Activated B cell treated with CpG ODN at 0.5 μM for 24 hours (primary cell): ENCODE measurements at regions not wholly inside any gene's neighbourhood (a gene's known extent, or its start where the extent isn't known, plus 50 kb on each side); places are given as distances from the start of the nearest gene placed in this dataset.

Experiments
- ATAC-seq: fragments of 200-7000 bp; cut with Tn5 transposase; one replicate; pipeline ENCODE4 v1.10.0; 2021; ENCODE audit warnings: low read depth, mild to moderate bottlenecking, moderate library complexity
- CTCF ChIA-PET: fragments of 350-600 bp; sonication (Branson Sonifier 250); formaldehyde crosslinking; loops from one replicate; lab custom pipeline; 2021; ENCODE audit warnings: antibody characterized with exemption; lab: Charles Lee
- POLR2A ChIA-PET: fragments of 350-600 bp; sonication (Branson Sonifier 250); formaldehyde crosslinking; loops from one replicate; lab custom pipeline; 2021; ENCODE audit warnings: antibody characterized with exemption; lab: Charles Lee
- DNase-seq: peaks from one replicate; pipeline ENCODE4 v3.0.0; 2022
- H3K27ac Mint-ChIP-seq: one replicate; pipeline ENCODE4 v1.8.0; 2020; ENCODE audit warnings: mixed read lengths
- H3K27me3 Mint-ChIP-seq: one replicate; pipeline ENCODE4 v1.8.0; 2021; ENCODE audit warnings: mixed read lengths
- H3K36me3 Mint-ChIP-seq: one replicate; pipeline ENCODE4 v1.8.0; 2021; ENCODE audit warnings: low read depth, mixed read lengths
- H3K4me1 Mint-ChIP-seq: one replicate; pipeline ENCODE4 v1.8.0; 2021; ENCODE audit warnings: mixed read lengths
- H3K4me3 Mint-ChIP-seq: one replicate; pipeline ENCODE4 v1.8.0; 2020; ENCODE audit warnings: mild to moderate bottlenecking, mixed read lengths
- H3K9me3 Mint-ChIP-seq: one replicate; pipeline ENCODE4 v1.8.0; 2020; ENCODE audit warnings: mixed read lengths
- CTCF ChIP-seq: fragments of 200-600 bp; IDR thresholded peaks from one replicate; pipeline ENCODE4 v1.8.0; 2022; ENCODE audit warnings: antibody characterized with exemption, mild to moderate bottlenecking
- intact Hi-C: fragments of 100-400 bp; cut with micrococcal nuclease; formaldehyde crosslinking; loops from one replicate; pipeline ENCODE4 v1.15.1; 2024

DNA sequence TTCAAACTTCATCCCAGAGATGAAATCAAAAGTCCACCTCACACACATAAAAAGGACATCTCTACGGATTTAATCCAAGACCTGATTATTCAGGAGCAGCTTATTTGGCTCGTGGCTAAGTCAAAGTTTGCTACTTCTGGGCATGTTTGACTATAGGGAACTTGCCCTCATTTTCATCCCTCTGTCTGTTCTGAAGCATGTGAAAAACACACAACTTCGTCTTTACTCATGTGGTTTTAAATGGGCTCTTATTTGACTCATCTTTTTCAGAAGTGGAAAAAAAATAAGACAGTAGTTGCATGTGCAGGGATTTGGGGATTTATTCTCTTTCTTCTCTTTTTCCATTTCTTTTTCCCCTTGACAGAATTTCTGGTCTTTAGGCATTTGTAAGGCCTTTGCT is 295.9 kb downstream of the TFEC start:
- POLR2A ChIA-PET: no interaction called here
- no peak for DNase-seq
- H3K9me3 Mint-ChIP-seq: no peaks in the 10 kb centered on the region
- no peaks in the 10 kb centered on the region for H3K36me3 Mint-ChIP-seq
- no peak for TF ChIP-seq CTCF
- H3K27me3 Mint-ChIP-seq: no peaks in the 10 kb centered on the region
- ATAC-seq: no peak
- CTCF ChIA-PET: no interaction called here
- no peak overlapping the region for H3K4me3 Mint-ChIP-seq
- H3K4me1 Mint-ChIP-seq: no peaks in the 10 kb centered on the region
- intact Hi-C loops: no loop called here
- no peak overlapping the region for H3K27ac Mint-ChIP-seq

DNA sequence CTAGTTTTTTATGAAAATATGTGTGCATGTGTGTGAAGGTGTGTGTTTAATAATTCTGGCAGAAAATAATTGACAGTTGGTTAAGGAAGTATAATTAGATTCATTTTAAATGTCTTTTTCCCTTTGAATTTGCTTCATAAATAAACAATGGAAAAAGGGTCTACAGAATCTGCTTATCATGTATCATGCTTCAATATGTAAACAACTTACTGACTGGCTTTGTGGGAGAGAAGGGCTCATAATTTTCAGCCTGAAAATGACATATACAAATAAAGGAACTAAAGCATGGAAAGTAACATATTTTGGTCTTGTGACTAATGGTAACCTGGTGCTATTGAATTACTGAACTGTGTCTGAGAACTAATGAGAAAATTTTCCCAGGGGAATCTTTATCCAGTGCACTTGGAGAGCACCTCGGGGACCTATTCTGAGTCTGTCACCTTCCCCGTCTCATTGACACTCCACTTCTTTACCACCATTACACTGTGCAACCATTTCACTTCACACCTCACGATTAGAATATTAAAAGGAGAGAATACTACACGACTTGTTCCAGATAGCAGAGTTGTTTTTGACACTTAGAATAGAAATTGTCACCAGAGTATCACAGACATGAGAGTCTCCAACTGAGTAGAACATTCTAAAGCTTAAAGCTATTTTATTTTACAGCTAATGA is 298.6 kb downstream of the TFEC start:
- TF ChIP-seq CTCF: no peak
- H3K27ac Mint-ChIP-seq: no peak overlapping the region
- intact Hi-C loops: no loop called here
- POLR2A ChIA-PET: no interaction called here
- peaks cover 2% of the 10 kb centered on the region for H3K27me3 Mint-ChIP-seq
- H3K4me3 Mint-ChIP-seq: no peak overlapping the region
- CTCF ChIA-PET: no interaction called here
- H3K4me1 Mint-ChIP-seq: no peaks in the 10 kb centered on the region
- no peaks in the 10 kb centered on the region for H3K9me3 Mint-ChIP-seq
- ATAC-seq (no peak), DNase-seq (no peak)
- H3K36me3 Mint-ChIP-seq: no peaks in the 10 kb centered on the region

GRCh38 chr7:115728518-115728917 is 302.0 kb downstream of the TFEC start:
- no peaks in the 10 kb centered on the region for H3K9me3 Mint-ChIP-seq
- no peak overlapping the region for H3K4me3 Mint-ChIP-seq
- intact Hi-C loops: no loop called here
- DNase-seq (no peak), ATAC-seq (no peak)
- H3K36me3 Mint-ChIP-seq: no peaks in the 10 kb centered on the region
- POLR2A ChIA-PET: no interaction called here
- no peaks in the 10 kb centered on the region for H3K4me1 Mint-ChIP-seq
- CTCF ChIA-PET: no interaction called here
- H3K27ac Mint-ChIP-seq: no peak overlapping the region
- no peak for TF ChIP-seq CTCF
- H3K27me3 Mint-ChIP-seq: peaks cover 2% of the 10 kb centered on the region

DNA sequence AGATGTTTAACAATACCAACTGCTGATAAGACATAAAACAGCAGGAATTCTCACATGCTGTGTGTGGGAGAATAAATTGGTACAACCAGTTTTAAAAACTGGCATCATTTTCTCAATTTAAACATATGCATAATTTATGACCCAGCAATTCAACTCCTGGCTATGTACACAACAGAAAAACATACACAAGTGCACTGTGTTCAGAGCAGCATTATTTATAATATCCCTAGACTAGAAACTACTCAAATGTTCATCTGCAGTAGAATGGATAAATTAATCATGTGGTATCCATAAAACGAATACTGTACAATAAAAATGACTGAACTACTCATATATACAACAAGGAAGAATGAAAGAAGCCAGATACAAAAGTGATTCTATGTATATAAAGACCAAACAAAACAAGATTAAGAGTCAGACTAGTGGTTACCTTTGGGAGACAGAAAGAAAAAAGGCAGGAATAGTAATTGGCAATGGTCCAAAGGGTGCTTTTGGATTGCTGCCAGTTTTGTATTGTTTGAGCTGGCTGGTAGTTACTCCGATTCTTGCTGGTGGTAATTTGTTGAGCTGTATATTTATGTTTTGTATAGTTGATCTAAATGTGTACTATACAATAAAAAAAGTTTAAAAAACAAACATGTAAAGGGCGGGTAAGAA is 306.0 kb downstream of the TFEC start:
- no peak for TF ChIP-seq CTCF
- intact Hi-C loops: no loop called here
- no peaks in the 10 kb centered on the region for H3K9me3 Mint-ChIP-seq
- DNase-seq: no peak
- peaks cover 4% of the 10 kb centered on the region for H3K27me3 Mint-ChIP-seq
- H3K4me3 Mint-ChIP-seq: no peak overlapping the region
- H3K4me1 Mint-ChIP-seq: no peaks in the 10 kb centered on the region
- H3K27ac Mint-ChIP-seq: no peak overlapping the region
- ChIA-PET CTCF (no interaction called here), POLR2A (no interaction called here)
- no peak for ATAC-seq
- H3K36me3 Mint-ChIP-seq: no peaks in the 10 kb centered on the region

- no peak for DNase-seq
- Mint-ChIP-seq H3K9me3 (no peaks in the 10 kb centered on the region), H3K36me3 (no peaks in the 10 kb centered on the region), H3K4me3 (no peak overlapping the region), H3K27ac (no peak overlapping the region), H3K27me3 (peaks cover 2% of the 10 kb centered on the region), H3K4me1 (no peaks in the 10 kb centered on the region)
- intact Hi-C loops: no loop called here
- CTCF ChIA-PET: no interaction called here
- no peak for ATAC-seq
- TF ChIP-seq CTCF: no peak
- POLR2A ChIA-PET: no interaction called here
Measured at GRCh38 chr7:115722302-115722977, 308.1 kb downstream of the TFEC start.
